Smooth muscle cell (in vitro differentiated cells): ENCODE measurements at regions not wholly inside any gene's neighbourhood (a gene's known extent, or its start where the extent isn't known, plus 50 kb on each side); places are given as distances from the start of the nearest gene placed in this dataset.

Source experiments
- DNase-seq: peaks from one replicate; lab custom pipeline; 2025; ENCODE audit not compliant: unreplicated experiment; lab: John Stamatoyannopoulos, UW
- H2AFZ ChIP-seq: fragments of 200-600 bp; sonication (generic); 2 replicates; pipeline ENCODE4 v1.6.0; 2016; ENCODE audit warnings: antibody characterized with exemption, low read depth, mild to moderate bottlenecking
- H3F3A ChIP-seq: fragments of 200-600 bp; sonication (generic); 2 replicates; pipeline ENCODE4 v1.6.0; 2017; ENCODE audit warnings: antibody characterized with exemption, low read depth
- H3K27ac ChIP-seq: fragments of 200-600 bp; sonication (generic); 2 replicates; pipeline ENCODE4 v1.5.1; 2016; ENCODE audit warnings: low read depth, mild to moderate bottlenecking
- H3K27me3 ChIP-seq: fragments of 200-600 bp; sonication (generic); 2 replicates; pipeline ENCODE4 v1.6.1; 2016; ENCODE audit warnings: low read depth, mild to moderate bottlenecking
- H3K36me3 ChIP-seq: fragments of 200-600 bp; sonication (generic); 2 replicates; pipeline ENCODE4 v1.5.1; 2016; ENCODE audit warnings: low read depth
- H3K4me1 ChIP-seq: fragments of 200-600 bp; sonication (generic); 2 replicates; pipeline ENCODE4 v1.5.1; 2016; ENCODE audit warnings: low read depth
- H3K4me2 ChIP-seq: fragments of 200-600 bp; sonication (generic); 2 replicates; pipeline ENCODE4 v1.6.0; 2016; ENCODE audit warnings: mild to moderate bottlenecking
- H3K4me3 ChIP-seq: fragments of 200-600 bp; sonication (generic); 2 replicates; pipeline ENCODE4 v1.5.1; 2016; ENCODE audit warnings: mild to moderate bottlenecking
- H3K79me2 ChIP-seq: fragments of 200-600 bp; sonication (generic); 2 replicates; pipeline ENCODE4 v1.6.0; 2016; ENCODE audit warnings: low read depth, mild to moderate bottlenecking
- H3K9ac ChIP-seq: fragments of 200-600 bp; sonication (generic); 2 replicates; pipeline ENCODE4 v1.6.0; 2016; ENCODE audit warnings: low read depth
- H3K9me3 ChIP-seq: fragments of 200-600 bp; sonication (generic); replicated peaks from 2 replicates; pipeline ENCODE4 v1.5.1; 2016; ENCODE audit warnings: low read depth
- H4K20me1 ChIP-seq: fragments of 200-600 bp; sonication (generic); 2 replicates; pipeline ENCODE4 v1.6.0; 2016; ENCODE audit warnings: low read depth
- WGBS: methylation state at CpG from one replicate; pipeline ENCODE4 v1.1.7; 2016; ENCODE audit warnings: low lambda C conversion rate; 5-methylcytosine and 5-hydroxymethylcytosine counted together
- TF ChIP-seq, protein P1 (sequence below): fragments of 200-600 bp; sonication (generic); IDR thresholded peaks from 2 replicates; pipeline ENCODE4 v1.5.1; 2017; ENCODE audit warnings: borderline replicate concordance, mild to moderate bottlenecking, antibody characterized with exemption; ENCODE audit not compliant: insufficient read depth, poor library complexity, severe bottlenecking

DNA sequence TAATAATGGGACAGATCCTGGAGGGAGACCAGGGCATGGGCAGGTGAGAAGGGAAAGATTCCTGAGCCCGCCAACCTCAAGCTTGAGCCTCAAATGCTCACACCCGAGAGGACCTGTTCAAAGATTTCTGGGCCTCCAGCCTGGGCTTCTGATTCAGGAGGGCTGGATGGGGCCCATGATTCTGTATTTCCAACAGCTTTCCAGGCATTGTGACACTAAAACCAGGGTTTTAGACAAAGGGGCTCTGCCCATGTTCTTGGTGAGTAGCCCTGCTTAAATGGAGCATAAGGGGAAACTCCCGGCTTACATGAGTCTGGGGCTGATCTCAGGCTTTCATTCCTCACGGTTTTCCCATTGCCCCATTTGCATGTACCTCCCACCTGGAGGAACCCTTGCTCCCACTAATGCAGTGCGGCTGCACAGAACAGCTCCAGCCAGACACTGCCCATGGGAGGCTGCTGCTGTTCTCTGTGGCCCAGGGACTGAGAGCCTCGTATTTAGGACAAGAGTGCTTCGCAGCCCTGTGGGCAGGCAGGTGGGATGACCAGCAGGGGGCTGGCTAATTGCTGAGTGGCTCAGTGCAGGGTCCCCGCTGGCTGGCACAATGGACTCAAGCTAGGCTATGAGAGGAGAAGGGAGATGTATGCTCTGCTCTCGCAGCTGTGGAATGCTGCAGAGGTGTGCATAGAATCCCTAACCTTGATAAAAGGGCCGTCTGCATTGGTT, 135.3 kb upstream of the COBL start:
- TF ChIP-seq, protein P1, sequence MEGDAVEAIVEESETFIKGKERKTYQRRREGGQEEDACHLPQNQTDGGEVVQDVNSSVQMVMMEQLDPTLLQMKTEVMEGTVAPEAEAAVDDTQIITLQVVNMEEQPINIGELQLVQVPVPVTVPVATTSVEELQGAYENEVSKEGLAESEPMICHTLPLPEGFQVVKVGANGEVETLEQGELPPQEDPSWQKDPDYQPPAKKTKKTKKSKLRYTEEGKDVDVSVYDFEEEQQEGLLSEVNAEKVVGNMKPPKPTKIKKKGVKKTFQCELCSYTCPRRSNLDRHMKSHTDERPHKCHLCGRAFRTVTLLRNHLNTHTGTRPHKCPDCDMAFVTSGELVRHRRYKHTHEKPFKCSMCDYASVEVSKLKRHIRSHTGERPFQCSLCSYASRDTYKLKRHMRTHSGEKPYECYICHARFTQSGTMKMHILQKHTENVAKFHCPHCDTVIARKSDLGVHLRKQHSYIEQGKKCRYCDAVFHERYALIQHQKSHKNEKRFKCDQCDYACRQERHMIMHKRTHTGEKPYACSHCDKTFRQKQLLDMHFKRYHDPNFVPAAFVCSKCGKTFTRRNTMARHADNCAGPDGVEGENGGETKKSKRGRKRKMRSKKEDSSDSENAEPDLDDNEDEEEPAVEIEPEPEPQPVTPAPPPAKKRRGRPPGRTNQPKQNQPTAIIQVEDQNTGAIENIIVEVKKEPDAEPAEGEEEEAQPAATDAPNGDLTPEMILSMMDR, result no peak
- Histone ChIP-seq H3K9ac (no peak overlapping the region), H3K4me3 (no peak overlapping the region), H2AFZ (no peak overlapping the region), H3K36me3 (no peaks in the 10 kb centered on the region), H3F3A (no peaks in the 10 kb centered on the region), H3K27ac (no peak overlapping the region), H3K4me2 (no peak overlapping the region), H4K20me1 (no peaks in the 10 kb centered on the region), H3K79me2 (no peaks in the 10 kb centered on the region), H3K27me3 (peaks cover 5% of the 10 kb centered on the region), H3K9me3 (no peaks in the 10 kb centered on the region), H3K4me1 (peaks cover 5% of the 10 kb centered on the region)
- 81% methylated on average over 10 of the region's 10 CpGs for WGBS
- DNase-seq, result no peak

GRCh38 chr7:51450541-51450940, 133.9 kb upstream of the COBL start:
- 89% methylated on average over 6 of the region's 6 CpGs for whole genome bisulfite sequencing
- peaks cover 10% of the 10 kb centered on the region for H3K4me1 ChIP-seq
- TF ChIP-seq, protein P1, result no peak
- H3K27me3 ChIP-seq, result peaks cover 5% of the 10 kb centered on the region
- H3K9me3 ChIP-seq, result no peaks in the 10 kb centered on the region
- H2AFZ ChIP-seq, result no peak overlapping the region
- DNase-seq, result no peak
- no peaks in the 10 kb centered on the region for H4K20me1 ChIP-seq
- H3K9ac ChIP-seq, result no peak overlapping the region
- H3K27ac ChIP-seq, result no peak overlapping the region
- H3K4me3 ChIP-seq, result no peak overlapping the region
- no peaks in the 10 kb centered on the region for H3K79me2 ChIP-seq
- no peak overlapping the region for H3K4me2 ChIP-seq
- no peaks in the 10 kb centered on the region for H3K36me3 ChIP-seq
- H3F3A ChIP-seq, result no peaks in the 10 kb centered on the region

DNA sequence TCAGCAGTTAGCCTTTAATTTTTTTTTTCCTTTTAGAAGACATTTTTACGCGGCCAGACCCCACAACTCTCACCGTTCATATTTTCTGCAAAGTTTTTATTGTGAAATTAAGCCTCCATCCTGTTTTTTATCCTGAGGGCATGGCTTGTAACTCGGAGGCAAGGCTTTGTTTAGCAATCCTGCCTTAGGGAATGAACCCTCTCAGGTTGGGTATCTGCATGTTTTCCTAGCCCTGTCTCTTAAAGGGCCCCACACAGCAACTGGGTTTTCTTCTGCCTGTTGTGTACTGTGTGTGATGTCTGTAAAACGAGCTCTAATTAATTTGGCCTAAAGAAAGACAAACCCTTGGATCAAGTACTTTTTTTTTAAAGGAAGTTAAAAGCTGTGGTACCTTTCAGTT, 130.2 kb upstream of the COBL start:
- no peak for DNase-seq
- 46% methylated on average over 5 of the region's 5 CpGs for WGBS
- Histone ChIP-seq H3K27ac (no peak overlapping the region), H3K9me3 (peaks cover 12% of the 10 kb centered on the region), H3K9ac (no peak overlapping the region), H3K36me3 (no peaks in the 10 kb centered on the region), H3K4me1 (peaks cover 5% of the 10 kb centered on the region), H3K4me2 (no peak overlapping the region), H4K20me1 (no peaks in the 10 kb centered on the region), H3K27me3 (peaks cover under 1% of the 10 kb centered on the region), H2AFZ (no peak overlapping the region), H3F3A (no peaks in the 10 kb centered on the region), H3K4me3 (no peak overlapping the region), H3K79me2 (no peaks in the 10 kb centered on the region)
- TF ChIP-seq, protein P1, result no peak

- Histone ChIP-seq H3K79me2 (no peaks in the 10 kb centered on the region), H3F3A (no peaks in the 10 kb centered on the region), H3K9ac (no peak overlapping the region), H3K36me3 (no peaks in the 10 kb centered on the region), H2AFZ (no peak overlapping the region), H3K27ac (no peak overlapping the region), H4K20me1 (no peaks in the 10 kb centered on the region), H3K9me3 (peaks cover 12% of the 10 kb centered on the region), H3K4me1 (peaks cover 5% of the 10 kb centered on the region), H3K4me3 (no peak overlapping the region), H3K4me2 (no peak overlapping the region), H3K27me3 (no peaks in the 10 kb centered on the region)
- DNase-seq, result no peak
- TF ChIP-seq, protein P1, result no peak
- 71% methylated on average over 11 of the region's 11 CpGs for WGBS
Measured at GRCh38 chr7:51446356-51446755, 129.7 kb upstream of the COBL start.
